AG04450 (cell line): ENCODE measurements at regions not wholly inside any gene's neighbourhood (a gene's known extent, or its start where the extent isn't known, plus 50 kb on each side); places are given as distances from the start of the nearest gene placed in this dataset.
"Not testable (repeated sequence)": the region's sequence is repeated elsewhere in the genome, so short reads cannot be mapped to it uniquely, and the experiment has no call there.

Experiments used
- CTCF ChIA-PET: fragments of 300-600, 350-600 bp; formaldehyde crosslinking; extraction: SDS; loops from one replicate; lab custom pipeline; 2022; ENCODE audit warnings: antibody characterized with exemption, inconsistent platforms; lab: Charles Lee
- POLR2A ChIA-PET: fragments of 350-600 bp; formaldehyde crosslinking; extraction: SDS; loops from one replicate; lab custom pipeline; 2021; ENCODE audit warnings: antibody characterized with exemption, inconsistent platforms; lab: Yijun Ruan, JAX
- DNase-seq: peaks from one replicate; pipeline ENCODE4 v3.0.0-alpha.2; 2011; ENCODE audit warnings: low read depth, low spot score
- H3K27ac ChIP-seq: one replicate; pipeline ENCODE4 v1.5.1; 2012; ENCODE audit warnings: low read depth, low read length, control low read depth
- H3K27me3 ChIP-seq: one replicate; pipeline ENCODE4 v1.6.0; 2012; ENCODE audit warnings: low read length; ENCODE audit not compliant: control insufficient read depth, insufficient read depth
- H3K4me3 ChIP-seq: 2 replicates; pipeline ENCODE4 v1.5.1; 2011; ENCODE audit warnings: mild to moderate bottlenecking, low read depth, low read length, control low read depth
- H3K9me3 ChIP-seq: 2 replicates; pipeline ENCODE4 v1.5.1; 2012; ENCODE audit warnings: low read length; ENCODE audit not compliant: control insufficient read depth, insufficient read depth
- CTCF ChIP-seq: IDR thresholded peaks from 2 replicates; pipeline ENCODE4 v1.5.1; 2011; ENCODE audit warnings: low read depth, low read length, control low read depth, inconsistent platforms

GRCh38 chr3:13186435-13186815 lies 113.2 kb upstream of the IQSEC1 start:
- Histone ChIP-seq H3K4me3 (no peak overlapping the region), H3K27ac (no peak overlapping the region), H3K9me3 (no peaks in the 10 kb centered on the region; the same call in 1 of the 2 replicates), H3K27me3 (peaks cover 4% of the 10 kb centered on the region)
- CTCF ChIA-PET: no interaction called here
- POLR2A ChIA-PET: no interaction called here
- no peak for DNase-seq
- no peak for TF ChIP-seq CTCF

GRCh38 chr3:13185737-13186434 lies 112.7 kb upstream of the IQSEC1 start:
- ChIA-PET POLR2A (no interaction called here), CTCF (no interaction called here)
- DNase-seq: no peak
- Histone ChIP-seq H3K9me3 (no peaks in the 10 kb centered on the region; the same call in 1 of the 2 replicates), H3K27me3 (peaks cover 4% of the 10 kb centered on the region), H3K27ac (no peak overlapping the region), H3K4me3 (no peak overlapping the region)
- no peak for TF ChIP-seq CTCF

- H3K27me3 ChIP-seq, CTCF ChIA-PET, H3K27ac ChIP-seq, DNase-seq, H3K4me3 ChIP-seq, POLR2A ChIA-PET: not testable (repeated sequence)
- H3K9me3 ChIP-seq: peaks cover 26% of the 10 kb centered on the region
Observed at GRCh38 chr3:13179582-13180210, 106.5 kb upstream of the IQSEC1 start.

GRCh38 chr3:13179181-13179580 lies 106.0 kb upstream of the IQSEC1 start:
- TF ChIP-seq CTCF: no peak
- POLR2A ChIA-PET: no interaction called here
- H3K27me3 ChIP-seq: no peaks in the 10 kb centered on the region
- no peak overlapping the region for H3K27ac ChIP-seq
- DNase-seq: no peak
- no peak overlapping the region for H3K4me3 ChIP-seq
- CTCF ChIA-PET: interaction anchor here (1.0 kb wide), 1 partner anchor 274 kb away, joined by 3 read pairs; no protein-coding TSS in a partner anchor
- H3K9me3 ChIP-seq: peaks cover 26% of the 10 kb centered on the region

- no peak for TF ChIP-seq CTCF
- peaks cover 26% of the 10 kb centered on the region for H3K9me3 ChIP-seq
- H3K4me3 ChIP-seq: no peak overlapping the region
- DNase-seq: no peak
- no peaks in the 10 kb centered on the region for H3K27me3 ChIP-seq
- CTCF ChIA-PET: interaction anchor here (1.0 kb wide), 1 partner anchor 275 kb away, joined by 3 read pairs; no protein-coding TSS in a partner anchor
- no peak overlapping the region for H3K27ac ChIP-seq
- POLR2A ChIA-PET: no interaction called here
Observed at GRCh38 chr3:13178107-13178506, 104.9 kb upstream of the IQSEC1 start.
